NOMO-1 treated with dmso at 0.1 percent for 144 hours (cell line): ENCODE measurements at regions not wholly inside any gene's neighbourhood (a gene's known extent, or its start where the extent isn't known, plus 50 kb on each side); places are given as distances from the start of the nearest gene placed in this dataset.
"Not testable (repeated sequence)": the region's sequence is repeated elsewhere in the genome, so short reads cannot be mapped to it uniquely, and the experiment has no call there.

ENCODE experiments used
- DNase-seq: peaks from one replicate; lab custom pipeline; 2025; ENCODE audit not compliant: unreplicated experiment; lab: John Stamatoyannopoulos, UW

DNA sequence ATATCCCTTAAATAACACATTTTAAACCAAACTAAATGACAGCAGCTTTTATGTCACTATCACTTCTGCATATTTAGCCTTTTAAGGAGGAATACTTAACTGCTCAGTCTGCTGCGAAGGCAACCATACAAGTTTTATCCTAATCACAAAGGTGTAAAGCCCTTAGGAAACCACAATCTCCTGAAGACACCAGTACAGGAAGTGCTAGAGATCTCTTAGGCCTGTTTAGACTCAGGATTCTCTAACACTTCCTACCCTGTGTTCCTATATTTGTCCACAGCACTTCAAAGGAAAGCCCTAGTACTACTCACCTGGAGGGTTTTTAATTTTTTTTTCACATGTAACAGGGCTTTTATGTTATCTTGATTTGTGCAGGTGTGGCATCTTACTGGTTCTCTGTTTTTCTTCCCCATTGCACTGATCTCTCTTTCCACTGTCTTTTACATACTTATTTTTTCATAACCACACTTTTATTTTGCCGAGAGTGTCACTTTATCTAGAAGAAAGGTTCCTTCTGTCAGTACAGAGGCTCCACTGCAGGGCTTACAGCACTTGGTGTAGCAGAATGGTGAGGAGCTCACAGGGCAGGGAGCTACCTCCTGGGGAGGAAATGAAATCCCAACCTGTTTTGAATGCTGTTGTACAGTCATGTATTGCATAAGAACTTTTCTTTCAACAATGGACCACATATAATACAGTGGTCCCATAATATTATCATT is 1060.6 kb upstream of the ACO1 start:
- no peak for DNase-seq

- DNase-seq: no peak
These were observed 1058.7 kb upstream of the ACO1 start for GRCh38 chr9:31325778-31326177.

GRCh38 chr9:31326883-31327282 is 1057.6 kb upstream of the ACO1 start:
- DNase-seq: not testable (repeated sequence)

DNA sequence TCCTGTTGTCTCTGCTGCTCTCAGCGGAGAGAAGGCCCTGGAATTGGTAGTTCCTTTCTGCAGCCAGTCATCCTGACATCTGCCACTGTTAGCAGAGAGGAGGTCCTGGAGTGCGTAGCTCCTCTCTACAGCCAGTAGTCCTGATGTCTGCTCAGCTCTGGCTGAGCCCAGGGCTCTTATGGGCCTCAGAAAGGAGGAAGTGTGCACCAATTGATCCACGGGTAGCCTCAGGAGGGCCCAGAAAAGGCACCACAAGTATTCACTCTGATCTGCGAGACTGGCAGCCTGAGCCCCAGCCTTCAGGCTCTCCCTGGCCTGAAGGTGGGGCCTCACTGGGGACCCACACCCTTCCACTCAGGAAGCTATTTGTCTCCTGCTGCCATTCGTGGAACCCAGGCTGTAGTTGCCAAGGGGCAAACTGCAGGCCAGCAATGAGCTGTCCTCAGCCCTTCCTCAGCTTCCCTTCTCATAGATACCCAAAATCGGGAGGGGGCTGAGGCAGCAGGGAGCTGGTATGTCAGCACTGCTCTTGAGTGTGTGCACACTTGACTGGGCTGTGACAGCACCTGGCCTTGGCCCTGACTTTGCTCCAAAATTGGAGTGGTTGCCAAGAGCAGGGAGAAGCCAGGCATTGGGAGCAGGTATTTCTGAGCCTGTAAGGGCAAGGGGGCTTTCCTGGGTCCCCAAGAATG is 1049.5 kb upstream of the ACO1 start:
- DNase-seq: no peak

GRCh38 chr9:31335529-31336234 is 1048.8 kb upstream of the ACO1 start:
- DNase-seq: no peak

- DNase-seq: no peak
These were observed 1048.1 kb upstream of the ACO1 start for GRCh38 chr9:31336386-31336785.

- no peak for DNase-seq
These were observed 1047.6 kb upstream of the ACO1 start for GRCh38 chr9:31336841-31337240.

DNA sequence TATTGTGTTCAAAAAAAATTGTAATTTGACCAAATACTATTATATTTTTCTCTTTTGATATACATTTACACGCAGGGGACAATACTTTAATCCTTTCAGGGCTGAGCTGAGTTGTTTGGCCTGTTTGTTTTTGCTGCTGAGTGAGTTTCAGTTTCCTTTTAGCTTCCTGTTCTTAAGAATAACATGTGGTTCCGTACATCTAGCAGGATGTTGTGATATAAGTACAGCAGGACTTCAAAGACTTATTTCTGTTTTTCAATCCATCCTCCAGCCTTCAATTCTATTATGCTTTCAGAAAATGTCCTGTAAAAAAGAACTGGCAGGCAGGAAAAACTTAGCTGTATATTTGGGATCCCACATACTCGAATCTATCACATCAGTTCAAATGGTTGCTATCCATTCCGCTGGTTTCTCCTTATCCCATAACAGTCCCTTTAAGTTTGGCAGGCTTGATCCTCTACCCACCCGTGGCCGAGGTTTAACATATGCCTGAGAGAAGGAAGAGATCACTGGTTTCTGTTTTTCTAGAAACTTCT is 1037.3 kb upstream of the ACO1 start:
- DNase-seq: no peak

DNA sequence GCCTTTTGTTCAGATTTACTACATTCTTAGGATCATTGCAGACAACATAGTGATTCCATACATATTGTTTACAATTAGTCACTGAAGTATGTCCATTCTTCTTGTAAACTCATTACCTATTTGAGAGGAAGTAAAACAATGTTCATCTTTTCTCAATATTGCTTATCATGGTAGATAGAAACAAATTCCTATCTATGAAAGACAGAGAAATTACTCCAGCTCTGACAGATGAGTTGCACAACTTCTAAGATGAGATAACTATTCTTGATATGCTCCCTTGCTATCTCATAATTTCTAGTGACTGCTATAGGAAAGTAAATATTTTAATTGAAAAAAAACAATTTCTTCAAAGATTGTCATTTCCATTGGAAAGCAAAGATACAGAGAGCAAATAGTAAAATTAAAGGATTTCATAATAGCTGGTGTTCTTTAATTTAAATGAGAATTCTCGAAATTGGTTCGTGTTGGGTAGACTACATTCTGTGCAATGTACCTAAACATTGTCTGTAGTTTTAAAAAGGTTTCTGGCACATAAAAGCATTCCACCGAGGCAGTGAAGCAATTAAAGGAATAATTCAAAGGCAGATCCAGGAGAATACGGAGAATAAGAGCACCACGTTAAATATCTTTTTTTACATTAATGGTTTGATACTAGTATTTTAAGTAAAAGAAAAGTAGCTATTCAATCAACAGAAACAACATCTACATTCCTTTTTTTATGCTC is 1029.1 kb upstream of the ACO1 start:
- no peak for DNase-seq

DNA sequence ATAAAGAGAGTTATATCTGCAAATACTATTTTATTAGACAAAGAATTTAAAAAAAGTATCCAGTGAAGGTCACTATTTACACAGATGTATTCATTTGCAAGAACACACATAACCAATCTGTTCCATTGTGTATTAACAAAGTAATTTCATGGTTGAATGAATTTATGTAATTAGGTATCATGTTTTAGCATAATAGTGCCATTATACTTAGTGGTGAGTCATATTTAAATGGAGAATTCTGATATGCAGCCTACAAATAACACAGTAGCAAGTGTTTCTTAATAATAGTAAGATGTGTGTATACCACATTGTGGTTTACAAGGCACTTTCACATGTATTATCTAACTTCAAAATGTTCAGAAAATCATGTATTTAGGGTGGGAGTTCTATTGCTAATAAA is 1028.5 kb upstream of the ACO1 start:
- DNase-seq: no peak

DNA sequence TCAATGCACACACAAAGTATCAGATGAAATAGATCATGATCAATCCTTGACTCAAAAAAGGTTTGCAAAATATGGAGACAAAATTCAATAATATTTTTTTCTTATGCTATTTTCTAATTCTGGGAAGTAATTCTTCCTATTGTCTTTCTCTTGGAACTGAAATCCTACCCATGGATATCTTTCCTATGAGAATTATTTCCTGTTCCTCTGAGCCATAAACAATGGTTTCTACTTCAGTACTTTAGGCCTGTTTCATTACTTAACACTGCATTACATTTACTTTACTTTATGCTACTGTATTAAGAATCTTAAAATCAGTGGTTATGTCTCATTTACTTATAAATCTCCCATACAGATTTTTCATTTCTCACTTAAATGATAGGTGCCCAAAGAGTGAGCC is 1025.4 kb upstream of the ACO1 start:
- no peak for DNase-seq

DNA sequence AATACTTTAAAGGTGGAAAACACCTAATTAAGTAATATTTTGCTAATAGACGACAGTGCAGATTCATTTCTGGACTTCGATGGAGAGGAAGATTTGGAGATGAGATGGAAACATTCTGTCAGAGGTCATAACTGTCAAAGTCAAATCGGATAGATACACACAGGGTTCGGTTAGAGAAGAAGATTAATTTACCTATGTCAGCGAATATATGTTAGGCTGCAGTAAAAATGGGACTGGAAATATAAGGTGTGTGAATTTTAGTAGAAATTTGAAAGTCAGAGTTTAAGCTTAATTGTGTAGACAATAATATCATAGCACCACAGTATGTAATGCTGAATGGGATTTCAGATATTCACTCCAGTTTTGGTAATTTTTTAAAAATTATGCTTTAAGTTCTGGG is 1020.3 kb upstream of the ACO1 start:
- DNase-seq: no peak

DNA sequence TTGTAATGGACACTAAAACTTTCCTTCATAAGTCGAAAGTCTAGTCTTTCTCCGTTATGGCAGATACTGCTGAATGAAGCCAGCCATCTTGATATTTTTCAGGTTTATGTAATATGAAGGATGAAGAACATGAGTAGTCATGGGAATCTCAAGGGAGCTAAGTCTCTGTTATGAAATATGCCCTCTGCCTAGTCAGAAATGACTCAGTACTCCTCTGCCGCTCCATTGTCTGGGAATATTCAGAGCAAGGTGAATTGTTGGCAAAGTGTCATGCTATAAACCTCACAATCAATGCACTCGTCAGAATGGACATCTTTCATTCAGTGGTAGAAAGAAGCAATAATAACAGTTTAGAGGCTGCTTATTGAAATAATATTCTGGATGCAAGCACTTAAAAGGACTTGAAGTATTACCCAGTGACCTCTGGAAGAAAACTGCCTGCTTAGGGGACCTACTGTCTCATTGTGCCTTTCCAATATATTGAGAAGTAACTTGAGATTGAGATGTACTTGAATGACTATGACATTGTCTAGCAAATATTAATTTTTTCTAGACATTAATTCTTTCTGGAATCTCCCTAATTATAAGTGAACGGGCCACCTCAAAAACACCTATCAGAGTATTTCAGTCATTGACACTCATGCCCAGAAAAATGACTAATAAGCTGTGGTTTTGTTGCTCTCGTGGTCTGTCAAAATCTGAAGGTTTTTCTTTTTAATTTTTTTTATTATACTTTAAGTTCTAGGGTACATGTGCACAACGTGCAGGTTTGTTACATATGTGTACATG is 1011.5 kb upstream of the ACO1 start:
- no peak for DNase-seq

DNA sequence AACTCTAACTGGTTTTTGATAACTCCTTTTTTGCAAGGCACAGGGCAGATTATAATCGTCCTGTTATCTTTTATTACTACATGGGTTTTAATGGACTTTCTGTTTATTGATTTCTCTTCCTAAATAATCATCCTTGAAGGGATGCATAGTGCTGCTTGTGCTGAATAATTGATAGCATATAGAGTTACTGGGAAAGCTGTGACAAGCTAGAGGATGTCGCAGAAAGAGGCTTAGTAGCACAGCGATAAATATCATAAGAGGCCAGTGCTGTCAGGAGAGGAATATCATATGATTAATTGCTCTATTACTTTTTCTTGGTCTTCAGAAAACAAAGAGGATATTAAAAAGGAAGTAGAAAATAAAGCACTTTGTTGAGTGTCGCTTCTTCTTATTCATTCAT is 1007.1 kb upstream of the ACO1 start:
- DNase-seq: no peak

- DNase-seq: no peak
These were observed 995.8 kb upstream of the ACO1 start for GRCh38 chr9:31388660-31389059.

- DNase-seq: no peak
These were observed 995.4 kb upstream of the ACO1 start for GRCh38 chr9:31389075-31389474.

DNA sequence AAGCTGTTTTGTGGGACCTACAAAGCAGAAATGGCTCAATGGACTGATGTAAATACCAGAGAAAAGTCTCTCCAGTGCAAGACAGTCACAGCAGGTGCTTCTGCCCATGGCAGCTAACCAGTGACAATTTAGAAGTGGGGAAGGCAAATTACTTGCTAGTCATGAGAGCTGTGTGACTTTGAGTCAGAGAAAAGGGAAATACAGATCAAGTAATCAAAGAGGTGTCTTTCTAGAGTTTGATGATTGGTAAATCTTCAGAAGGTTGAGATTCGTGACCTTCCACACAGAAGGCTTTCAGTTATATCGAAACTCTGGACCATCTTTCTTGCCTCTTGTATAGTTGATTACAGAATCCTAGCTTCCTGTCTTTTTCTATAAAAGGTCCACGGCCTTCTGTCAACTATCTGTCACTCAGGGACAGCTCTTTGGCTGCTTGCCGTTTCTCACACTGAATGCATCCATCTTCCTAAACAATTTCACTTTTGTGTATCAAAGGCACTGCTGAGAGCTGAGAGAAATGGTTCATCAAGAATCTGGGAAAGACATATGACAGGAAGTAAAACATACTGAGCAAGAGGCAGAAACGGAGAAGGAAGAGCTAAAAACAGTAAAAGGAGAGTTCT is 993.9 kb upstream of the ACO1 start:
- DNase-seq: no peak

DNA sequence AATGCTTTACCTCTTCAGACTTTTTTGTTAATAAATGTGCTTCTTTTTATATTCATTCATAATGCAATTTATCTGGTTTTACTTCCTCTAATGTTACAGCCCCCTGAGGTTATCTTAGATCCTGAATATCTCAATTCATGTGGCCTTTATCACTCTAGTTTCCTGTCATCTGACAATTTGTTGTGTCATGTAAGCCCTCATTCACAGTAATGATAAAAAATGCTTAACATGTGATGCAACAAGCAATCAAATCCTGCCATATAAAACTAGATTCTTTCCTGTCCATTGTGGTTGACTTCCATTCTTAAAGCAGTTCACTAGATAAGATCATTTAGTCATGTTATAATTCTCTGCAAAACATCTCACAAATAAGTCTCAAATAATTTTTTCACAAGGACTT is 991.2 kb upstream of the ACO1 start:
- no peak for DNase-seq

- DNase-seq: no peak
These were observed 990.4 kb upstream of the ACO1 start for GRCh38 chr9:31394015-31394473.

- DNase-seq: no peak
These were observed 972.4 kb upstream of the ACO1 start for GRCh38 chr9:31412081-31412480.
